ENCODE measurements at regions not wholly inside any gene's neighbourhood (a gene's known extent, or its start where the extent isn't known, plus 50 kb on each side); places are given as distances from the start of the nearest gene placed in this dataset.

DNA sequence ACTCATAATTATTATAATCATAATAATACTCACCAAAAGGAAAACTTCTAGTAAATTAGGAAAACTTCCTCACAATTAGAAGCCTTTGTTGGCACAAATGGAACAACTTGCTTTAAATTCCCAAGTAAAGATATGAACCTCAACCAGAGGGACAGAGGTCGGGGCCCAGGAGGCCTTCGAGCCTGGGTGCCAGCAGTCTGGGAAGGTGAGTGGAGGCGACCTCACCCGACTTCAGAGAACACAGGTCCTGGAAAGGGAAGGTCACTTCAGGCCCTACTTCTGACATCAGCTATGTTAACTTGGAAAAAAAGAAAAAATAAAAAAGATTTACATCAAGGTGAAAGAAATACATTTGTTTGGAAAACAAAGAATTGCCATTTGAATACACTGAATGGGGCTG is 350.0 kb upstream of the MYT1L start:
- no peak for DNase-seq

DNA sequence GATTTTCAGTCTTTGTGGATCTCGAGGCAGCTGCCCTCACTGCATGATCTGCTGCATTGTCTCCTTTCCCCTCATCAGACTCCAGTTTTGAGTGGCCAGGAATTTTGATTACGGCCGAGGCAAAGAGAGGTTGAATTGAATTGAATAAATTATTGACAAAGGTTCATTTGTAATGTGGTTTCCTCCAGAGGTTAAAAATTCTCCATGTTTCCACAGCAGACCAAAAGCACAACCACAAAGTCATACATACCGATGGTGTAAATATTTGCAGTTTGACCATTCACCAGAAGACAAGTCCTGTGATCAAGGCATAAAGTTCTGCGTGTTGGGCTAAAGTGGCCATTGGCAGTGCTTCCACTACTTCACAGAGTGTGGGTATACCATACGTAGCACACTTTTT is 343.8 kb upstream of the MYT1L start:
- no peak for DNase-seq

DNA sequence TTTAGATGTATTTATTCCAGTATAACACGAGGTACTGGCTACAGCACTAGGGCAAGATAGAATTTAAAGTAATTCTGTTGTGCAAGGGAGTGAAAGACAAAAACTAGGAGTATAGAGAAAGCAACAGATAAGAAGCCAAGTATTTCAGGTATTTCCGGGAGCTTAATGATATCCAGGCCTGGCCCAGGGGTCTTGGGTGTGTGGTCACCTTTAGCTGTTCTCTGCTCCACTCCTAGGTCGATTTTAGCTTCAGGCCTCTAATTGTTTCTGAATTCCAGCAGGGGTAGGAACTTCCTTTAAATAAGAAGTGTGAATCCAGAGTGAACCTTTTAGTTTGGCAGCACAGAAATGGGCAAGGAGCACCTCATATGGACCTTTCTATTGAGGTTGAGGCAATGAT is 342.3 kb upstream of the MYT1L start:
- DNase-seq = no peak

DNA sequence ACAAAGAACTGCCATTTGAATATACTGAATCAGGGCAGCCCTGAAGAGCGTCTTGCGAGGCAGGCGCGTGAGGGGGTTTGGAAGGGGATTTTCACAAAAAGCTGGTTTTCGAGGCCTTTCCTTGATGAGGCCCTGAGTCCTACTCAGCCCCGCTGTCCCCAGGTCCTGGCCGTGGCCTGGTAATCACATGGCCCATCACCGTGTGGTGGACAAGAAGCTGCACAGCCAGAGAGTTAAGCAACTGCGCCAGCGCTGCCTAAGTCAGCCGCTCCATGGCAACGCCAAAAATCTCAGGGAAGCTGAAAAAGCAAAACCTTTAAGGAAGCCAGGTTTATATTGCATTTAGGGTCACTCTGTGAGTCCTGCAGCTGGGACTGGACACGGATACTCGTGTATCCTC is 341.2 kb upstream of the MYT1L start:
- DNase-seq = no peak

DNA sequence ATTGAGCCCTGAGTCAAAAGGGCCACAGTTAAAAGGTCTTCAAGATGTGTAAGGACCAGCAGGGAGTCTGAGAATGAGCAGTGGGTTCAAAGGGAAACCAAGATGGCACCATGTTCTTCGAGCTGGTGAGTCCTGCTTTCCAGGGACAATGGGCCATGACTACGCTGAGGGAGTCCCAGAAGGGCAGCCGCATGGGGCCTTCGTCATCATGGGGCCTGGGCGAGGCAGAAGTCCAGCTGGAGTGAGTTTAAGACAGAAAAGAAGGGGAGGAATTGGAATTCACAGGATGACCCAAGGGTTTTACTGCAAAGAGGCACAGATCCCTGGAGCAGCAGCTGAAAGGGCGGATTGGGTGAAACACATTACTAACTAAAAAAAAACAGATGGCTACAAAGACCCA is 340.8 kb upstream of the MYT1L start:
- DNase-seq = no peak

DNA sequence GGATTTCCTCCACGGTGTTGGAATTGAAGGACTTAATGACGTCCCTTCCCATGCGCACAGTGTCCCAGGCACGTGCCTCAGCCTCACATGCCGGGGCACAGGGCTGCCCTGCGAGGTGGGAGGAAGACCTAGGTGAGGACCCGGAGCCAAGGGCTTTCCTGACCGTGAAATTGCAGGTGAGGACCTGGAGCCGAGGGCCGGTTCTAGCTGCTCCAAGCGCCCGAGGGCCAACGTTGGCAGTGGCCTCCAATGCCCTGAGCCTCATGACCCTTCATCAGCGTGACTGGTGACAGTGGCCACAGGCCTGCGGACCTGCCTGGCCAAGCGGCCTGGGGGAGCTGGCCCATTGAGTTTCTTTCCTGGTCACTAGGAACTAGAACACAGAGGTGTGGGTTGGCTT is 338.2 kb upstream of the MYT1L start:
- DNase-seq = no peak

DNA sequence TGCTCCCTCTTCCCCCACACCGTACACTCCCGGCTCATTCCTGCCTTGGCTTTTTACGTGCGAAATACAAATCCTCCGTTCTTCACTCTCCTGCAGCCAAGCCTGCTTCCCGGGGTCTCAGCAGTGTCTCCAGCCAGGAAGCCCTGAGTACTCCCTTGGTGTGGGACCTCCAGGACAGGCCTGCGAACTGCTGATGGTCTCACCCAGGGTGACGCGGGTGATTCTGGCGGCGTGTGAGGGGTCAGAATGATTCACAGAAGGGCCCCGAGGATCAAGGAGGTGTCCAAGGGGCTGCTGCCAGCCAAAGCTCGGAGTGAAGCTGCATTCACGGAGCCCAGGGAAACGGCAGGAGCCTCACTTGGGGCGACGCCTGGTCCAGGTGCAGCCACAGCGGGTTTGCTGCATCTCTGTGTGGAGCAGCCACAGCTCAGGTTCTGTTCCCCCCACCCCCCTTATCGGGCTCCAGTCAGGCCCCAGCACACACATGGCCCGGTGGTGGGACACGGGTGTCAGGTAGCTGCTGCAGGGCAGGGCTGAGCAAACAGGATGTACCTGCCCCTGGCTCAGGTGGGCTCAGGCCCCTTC is 337.7 kb upstream of the MYT1L start:
- no peak for DNase-seq

DNA sequence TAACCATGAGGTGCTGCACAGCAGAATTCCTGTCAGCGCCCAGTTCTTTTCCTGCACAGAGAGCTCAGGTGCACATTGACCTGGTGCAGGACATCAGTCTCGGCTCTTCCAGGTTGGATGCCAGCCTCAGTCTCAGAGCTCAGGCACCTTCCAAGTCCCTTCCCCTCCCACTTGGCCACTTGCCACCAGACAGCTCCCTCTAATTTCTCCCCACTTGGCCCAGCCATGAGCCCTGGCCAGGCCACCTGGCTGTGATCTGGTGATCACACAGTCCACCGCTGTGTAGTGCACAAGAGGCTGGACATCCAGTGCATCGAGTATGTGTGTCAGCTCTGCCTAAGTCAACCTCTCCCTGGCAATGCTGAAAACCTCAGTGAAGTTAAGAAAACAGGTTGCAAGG is 336.6 kb upstream of the MYT1L start:
- peak; percentile 7 for DNase-seq

DNA sequence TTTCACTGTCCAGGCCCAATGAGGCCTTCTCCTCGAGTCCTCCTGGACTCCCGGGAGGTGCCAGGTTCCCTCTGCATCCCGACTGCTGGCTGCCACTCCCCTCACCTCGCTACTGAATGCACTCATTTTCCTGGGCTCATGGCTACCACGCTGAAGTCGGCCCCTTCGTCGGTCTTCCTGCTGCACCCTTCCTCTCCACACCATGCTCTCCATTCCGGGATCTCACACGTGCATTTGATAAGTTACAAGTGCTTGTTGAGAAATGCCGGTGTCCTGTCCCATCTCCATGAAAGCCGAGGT is 334.7 kb upstream of the MYT1L start:
- no peak for DNase-seq

DNA sequence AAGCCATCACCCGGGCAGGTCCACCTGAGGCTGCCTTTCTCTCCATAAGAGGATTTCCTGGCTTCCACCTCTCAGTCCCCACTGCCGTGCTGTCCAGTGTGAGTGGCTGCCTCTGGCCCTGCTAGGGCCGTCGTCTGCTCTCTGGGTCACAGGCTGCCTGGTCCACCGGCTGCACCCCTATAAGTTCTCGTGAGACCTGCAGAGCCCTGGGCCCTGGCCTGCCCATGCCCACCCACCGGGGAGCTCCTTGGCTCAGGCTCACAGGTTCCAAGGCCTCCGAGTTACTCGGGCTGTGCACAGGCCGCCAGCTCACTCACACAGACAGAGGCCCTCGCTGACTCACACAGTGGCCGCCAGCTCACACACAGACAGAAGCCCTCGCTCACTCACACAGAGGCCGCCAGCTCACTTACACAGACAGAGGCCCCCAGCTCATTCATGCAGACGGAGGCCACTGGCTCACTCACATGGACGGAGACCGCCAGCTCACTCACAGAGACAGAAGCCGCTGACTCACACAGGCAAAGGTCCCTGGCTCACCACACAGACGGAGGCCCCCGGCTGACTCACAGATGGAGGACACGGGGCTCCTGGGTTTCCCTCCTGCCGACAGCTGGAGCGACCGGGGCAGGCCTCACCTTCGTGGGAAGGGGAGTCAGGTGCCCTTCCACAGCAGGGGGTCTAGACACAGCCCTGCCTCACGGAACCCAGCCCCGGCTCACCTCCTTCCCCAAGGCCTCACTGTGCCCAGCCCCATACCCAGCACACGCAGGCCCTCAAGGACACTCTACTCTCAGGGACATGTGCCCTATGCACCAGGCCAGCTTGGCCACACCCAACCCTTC is 334.1 kb upstream of the MYT1L start:
- no peak for DNase-seq

DNA sequence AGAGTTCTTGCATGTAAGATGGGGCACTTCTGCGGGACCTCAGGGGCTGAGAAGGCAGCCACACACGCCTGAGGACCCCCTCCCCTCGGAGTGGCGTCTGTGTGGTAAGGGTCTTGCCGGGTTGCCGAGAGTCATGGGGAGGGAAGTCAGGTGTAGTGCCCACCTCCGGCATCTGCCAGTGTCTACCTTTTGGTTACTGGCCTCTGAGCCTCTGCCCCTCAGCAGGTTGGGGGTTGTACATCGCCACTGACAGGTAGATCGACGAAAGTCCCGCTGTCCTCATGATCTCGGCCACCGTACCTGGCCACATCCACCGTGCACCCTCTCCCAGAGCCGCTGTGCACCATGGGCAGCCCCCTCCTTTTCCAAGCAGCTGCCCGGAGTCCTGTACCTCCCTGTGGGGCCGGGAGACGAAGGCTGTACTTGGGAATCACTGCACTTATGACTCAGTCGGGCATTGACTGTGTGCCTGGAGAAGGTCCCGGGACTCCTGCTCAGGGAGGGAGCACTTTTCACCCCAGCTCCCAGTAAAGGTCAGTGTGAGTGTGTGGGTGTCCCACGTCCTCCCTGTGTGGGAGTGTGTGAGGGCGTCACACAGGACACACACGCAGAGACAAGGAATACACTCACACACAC is 332.4 kb upstream of the MYT1L start:
- DNase-seq = no peak

DNA sequence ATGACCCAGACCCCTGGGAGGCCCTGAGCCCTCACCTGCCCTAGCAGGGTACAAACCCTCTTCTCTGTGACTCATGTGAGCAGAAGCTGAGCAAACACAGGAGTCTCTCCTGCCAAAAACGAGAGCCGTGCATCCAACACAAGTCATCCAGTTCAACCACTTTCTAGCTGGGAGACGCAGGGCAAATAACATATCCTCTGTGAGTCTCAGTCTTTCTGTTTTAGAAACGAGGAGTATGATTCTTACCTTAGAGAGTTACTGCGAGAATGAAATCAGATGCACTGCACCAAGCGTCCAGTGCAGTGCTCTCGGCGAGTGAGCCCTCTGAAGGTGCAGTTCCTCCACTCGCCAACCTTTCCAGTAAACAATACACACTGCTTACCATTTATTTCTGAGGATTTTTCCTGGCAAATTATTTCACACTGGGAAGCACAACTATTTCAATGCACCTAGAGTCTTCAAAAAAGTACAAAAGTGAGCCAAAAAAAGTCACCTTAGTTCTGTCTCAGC is 331.8 kb upstream of the MYT1L start:
- peak; percentile 63 for DNase-seq

DNA sequence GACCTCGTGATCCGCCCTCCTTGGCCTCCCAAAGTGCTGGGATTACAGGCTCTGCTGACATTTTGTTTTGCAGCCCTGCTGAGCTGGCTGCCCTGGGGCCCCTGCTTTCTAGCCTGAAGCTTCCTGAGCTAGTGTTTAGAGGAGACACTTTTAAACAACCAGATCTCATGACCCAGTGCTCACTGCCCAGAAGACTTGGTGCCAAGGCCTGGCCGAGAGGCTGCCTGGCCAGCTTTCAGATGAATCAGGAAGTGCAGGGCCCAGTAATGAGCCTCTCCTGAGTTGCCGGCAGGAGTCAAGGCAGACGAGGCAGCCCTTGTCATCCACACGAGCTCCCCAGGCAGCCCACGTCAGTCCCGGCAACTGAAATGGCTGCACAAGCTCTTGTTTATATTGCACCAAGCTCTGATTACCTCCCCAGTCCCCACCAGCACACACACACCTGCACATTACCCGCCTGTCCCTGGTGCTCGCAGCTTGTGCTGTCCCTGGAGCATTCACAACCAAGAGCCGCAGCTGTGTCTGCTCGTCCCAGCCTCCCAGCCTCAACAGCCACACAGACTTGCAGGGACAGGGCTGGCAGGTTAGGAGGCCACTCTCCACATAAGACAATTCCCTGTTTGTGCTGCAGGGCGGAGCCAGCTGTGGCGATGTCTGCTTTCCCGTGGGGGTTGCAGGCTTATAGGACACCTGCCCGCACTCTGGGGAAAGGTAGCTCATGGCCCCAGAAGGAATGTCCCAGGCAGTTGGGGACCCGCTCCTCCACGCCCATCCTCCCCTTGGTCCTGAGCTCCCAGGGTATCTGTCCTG is 331.2 kb upstream of the MYT1L start:
- DNase-seq = peak; percentile 76

DNA sequence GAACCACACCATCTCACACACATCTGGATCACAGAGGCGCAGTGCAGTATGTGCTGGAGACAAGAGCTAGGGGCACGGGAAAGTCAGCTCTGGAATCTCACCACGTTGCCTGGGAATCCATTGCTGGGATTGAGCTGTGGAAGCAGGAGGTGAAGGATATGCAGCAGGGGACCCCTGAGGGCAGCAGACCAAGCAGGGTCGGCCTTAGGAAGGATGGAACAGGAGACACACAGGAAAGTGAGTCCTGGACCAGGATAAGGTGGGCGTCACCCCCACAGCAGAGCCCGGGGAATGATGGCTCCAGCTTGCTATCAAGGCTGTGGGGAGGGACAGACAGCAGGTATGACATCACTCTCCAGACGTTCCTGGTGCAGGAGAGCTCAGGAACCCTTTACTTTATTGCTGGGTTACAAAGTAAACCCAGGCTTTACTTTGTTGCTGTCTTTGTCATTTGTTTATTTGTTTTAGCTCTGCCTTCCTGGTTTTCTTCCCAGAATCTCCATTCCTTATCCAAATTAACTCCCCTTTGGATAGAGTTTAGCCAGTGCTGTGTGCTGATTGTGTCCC is 329.8 kb upstream of the MYT1L start:
- no peak for DNase-seq

DNA sequence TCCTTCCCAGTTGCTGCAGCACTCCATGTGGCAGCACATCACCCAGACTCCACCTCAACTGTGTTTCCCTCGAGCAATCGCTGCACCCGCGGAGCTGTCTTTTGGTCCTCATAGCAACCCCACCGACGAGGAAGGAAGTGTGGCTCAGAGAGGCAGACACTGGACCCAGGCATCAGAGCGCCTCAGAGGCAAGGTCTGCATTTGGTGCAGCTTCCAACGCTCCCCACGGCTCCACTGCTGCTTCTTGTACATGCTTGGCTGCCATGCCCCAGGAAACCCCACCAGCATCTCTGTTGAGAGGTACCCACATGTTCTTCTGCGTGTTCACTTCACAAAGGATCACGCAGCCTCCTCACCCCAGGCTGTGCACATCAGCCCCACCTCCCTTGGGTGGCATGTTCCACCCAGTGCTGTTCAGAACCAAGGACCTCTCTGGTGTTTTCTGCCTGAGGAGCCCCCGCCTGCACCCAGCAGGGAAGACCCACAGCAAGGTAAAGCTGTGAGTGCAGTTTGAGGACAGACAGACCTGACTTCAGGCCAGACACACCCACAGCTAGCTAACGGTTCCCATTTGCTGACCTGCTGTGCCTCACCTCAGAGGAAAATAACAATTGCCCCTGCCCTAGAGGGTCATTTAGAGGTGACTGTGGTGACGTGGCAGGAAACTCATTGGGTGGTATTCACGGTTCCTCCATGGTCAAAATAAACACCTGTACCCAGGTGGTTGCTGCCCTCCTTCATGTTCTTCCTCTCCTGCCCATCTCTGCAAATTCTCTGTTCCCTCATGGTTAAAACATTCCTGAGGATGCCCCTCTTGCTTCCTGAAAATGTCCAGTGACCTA is 326.3 kb upstream of the MYT1L start:
- no peak for DNase-seq

DNA sequence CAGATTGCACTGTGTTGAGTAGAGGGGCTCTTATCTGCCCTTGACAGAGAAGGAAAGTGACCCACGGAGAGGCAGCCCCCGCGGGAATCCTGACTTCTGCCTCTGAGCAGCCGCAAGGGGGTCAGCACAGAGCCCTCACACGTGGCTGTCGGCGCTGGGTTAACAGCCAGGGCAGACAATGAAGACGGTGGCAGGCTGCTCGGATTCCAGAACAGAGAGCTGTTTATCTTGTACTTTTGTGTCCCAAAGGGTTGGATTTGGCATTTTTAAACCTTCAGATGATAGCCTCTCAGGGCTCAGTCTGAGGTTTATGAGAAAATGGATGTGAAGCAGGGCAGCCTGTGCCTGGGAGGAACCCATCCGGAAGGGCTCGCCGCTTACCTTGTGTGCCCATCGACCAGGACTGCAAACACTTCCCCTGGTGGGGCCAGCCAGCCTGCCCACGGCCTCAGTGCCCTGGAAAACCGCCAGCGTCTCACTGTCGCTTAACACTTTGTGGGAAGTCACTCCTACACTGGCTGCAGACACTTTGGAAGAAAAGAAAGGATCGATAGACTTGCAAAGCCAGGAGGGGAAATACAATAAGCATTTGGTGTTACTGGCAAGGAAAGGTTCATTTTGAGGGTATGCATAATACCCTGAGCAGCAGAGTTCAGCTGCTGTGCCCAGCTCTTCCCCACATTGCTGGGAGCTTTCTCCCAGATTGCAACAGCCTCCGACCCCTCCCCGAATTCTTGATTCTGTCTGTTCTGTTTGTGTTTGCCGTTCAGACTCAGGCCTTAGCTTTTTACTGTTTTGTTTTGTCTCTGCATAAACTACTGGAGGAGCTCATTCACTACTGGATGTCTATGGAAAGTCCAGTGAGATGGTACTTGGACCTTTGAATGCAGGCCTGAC is 325.3 kb upstream of the MYT1L start:
- DNase-seq = no peak

DNA sequence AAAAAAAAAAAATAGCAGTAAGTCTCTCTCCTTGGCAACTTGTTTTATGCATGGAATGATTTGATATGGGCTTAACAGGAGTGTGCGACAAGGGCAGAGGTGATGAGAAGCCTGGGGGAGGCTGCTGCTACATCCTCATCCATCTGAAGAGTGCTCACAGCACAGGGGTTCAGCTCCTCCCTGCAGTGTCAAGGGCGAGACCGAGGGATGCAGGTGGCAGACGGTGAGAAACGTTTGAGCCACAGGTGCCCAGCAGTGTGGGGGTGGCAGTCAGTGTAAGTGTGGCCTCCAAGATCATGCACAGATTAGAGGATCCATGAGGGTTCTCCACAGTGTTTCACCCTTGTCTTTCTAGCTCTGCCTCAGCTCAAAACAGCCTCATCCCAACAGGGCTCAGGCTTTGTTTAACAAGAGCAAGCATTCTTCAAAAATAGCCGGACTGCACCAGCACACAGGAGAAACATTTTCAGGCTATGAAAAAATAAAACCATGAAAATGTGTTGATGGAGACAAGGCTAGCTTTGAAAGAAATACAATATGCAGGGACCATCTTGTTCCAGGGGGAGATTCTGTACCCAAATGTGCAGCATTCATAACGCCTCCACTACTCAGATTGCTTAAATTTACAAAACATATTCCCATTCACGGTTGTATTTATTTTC is 324.5 kb upstream of the MYT1L start:
- no peak for DNase-seq

DNA sequence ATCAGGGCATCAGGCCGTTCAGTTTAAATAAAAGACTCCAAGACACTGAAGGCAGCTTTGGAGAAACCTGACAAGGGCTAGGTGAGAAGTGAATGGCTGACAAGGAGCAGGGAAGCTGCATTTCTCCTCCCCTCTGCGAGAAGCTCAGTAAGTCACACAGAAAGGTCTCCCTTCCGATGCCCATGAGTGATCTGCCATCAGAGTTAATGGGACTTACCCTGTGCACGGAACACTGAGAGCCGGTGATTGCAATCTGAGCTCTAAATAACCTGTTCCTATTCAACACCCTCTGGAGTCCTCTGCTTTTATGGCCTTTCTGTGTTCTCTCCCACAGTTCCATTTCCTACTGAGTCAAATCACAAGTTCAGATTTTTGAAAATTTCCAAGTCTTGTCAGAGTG is 322.2 kb upstream of the MYT1L start:
- peak; percentile 5 for DNase-seq

DNA sequence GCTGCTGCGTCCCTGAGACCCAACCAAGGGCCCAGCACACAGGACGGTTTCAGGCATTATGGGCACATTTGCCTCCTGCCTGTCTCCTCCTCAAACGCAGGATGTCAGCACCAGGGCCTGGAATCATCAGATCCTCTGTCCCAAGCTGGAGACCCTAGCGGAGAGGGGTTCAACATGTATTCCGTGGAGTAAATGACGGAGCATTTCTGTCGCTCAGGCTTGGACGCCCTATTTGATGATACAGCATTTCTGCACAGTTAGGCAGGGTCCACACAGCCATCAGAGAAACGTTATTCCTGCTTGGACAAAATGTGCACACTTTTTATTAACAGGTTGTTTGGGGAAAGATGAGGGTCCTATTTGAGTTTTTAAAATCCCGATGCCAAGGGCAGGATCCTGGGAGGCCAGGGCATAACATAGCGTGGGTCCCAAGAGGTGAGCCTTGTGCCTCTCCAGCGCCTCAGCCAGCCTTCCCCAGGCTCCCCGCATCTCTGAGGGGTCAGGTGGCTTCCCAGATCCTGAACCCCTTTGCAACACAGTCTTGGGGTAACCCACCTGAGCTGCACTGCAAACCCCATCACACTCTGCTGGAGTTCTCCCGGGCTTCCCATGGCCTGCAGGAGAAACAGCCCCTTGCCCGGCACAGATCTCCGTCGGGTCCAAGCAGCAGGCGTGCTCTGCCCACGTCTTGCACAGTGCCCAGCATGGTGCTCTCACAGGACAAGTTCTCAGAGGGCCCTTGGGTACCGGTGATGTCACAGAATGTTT is 319.7 kb upstream of the MYT1L start:
- no peak for DNase-seq
